Kidney tubule cell (primary cell): ENCODE measurements at regions not wholly inside any gene's neighbourhood (a gene's known extent, or its start where the extent isn't known, plus 50 kb on each side); places are given as distances from the start of the nearest gene placed in this dataset.

Source experiments
- DNase-seq: peaks from one replicate; pipeline ENCODE4 v3.0.0-alpha.2; 2018; ENCODE audit warnings: low spot score

DNA sequence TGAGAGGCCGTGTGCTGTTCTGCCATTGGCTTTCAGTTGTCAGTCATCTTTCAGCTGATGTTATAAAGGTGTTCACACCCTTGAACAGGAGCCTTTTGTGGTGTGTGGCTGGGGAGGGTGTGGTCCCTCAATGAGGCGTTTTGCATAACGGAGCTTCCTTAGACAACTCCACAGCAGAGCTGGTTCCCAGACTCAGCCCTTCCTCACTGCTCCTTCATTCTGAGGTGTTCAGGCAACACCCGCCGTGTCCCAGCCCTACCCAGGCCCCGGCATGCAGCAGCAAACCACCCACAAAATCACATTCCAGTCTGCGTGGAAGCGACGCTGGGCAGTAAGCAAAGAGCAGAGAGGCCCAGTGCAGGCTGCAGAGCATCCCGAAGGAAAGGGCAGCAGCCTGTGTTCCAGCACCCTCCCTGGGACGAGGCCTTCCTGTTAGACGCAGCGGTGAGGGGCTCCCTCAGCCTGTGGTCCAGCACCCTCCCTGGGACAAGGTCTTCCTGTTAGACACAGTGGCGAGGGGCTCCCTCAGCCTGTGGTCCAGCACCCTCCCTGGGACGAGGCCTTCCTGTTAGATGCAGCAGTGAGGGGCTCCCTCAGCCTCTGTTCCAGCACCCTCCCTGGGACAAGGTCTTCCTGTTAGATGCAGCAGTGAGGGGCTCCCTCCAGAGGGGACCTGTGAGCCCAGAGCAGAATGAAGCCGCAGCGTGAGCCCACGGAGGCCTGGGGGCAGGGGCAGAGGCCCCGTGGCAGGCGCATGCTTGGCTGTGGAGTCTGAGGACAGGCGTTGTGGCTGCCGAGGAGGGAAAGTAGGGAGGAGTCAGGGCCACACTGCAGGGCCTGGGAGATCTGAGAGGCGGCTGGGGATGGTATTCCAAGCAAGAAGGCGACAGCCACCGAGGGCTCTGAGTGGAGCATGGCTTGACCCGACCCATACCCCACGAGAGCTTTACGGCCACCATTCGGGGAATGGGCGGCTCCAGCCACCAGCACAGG lies 201.8 kb upstream of the HDAC4 start:
- no peak for DNase-seq

DNA sequence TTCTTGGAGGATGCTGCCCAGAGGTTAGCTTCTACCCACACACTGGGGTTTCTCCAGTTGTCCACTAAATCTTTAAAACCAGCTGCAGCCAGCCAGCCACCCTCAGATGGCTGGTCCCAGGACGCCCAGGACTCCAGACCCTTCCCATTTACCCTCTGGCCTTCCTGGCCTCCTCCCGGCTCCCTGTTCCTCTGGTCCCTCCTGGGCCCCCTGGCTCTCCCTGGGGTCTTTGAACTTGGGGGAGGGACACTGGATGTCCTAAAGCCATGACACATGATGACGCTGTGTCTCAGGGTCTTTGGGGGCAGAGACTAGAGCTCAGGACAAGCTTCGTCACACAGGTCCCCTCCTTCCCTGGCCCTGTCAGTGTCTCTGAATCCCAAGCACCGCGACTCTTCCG lies 201.1 kb upstream of the HDAC4 start:
- DNase-seq: no peak

DNA sequence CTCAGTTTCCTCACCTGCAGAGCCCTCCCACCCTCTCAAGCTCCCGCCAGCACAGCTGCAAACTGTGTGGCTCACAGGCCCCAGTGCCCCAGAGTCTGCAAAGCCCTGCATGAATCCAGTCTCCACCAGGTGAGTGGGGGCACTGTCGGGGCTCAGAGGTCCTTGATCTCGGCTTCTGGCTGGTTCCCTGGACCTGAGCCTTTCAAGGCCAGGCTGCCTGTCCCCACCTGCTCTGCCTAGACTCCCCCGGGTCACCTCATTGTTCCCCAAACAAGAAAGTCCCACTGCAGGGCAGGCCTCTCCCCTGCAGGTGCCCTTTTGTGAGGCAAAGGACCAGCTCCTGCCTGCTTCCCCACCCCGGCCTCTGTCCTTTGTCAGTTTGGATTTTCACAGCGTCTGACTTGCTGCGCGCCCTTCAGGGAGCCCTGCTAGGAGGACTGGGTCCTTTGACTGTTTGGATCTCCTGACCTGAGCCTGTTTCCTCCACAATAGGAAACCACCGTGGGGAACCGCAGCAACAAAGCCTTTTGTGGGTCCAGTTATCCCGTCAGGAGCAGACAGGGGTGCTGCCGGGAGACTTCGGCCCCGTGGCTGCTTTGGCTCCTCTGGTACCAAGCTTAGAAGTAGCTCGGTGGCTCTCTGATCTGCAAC lies 200.5 kb upstream of the HDAC4 start:
- DNase-seq: no peak

DNA sequence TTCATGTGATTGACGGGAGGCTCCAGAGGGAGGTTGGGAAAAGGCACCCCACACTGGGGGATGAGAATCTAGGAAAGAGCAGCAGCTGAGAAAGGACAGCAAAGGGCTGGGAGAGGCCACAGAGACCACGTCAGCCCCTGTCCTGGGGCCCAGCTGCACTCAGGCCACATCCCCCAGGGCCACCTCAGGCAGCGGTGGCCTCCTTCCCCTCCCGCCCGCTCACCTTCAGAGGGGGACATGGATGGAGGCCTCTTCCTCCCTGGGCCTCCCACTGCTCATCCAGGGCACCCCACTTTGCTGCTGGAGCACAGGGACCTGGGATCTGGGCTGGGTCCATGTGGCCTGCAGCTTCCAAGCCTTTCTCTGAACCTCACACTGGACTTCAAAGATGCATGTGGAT lies 199.8 kb upstream of the HDAC4 start:
- DNase-seq: no peak

DNA sequence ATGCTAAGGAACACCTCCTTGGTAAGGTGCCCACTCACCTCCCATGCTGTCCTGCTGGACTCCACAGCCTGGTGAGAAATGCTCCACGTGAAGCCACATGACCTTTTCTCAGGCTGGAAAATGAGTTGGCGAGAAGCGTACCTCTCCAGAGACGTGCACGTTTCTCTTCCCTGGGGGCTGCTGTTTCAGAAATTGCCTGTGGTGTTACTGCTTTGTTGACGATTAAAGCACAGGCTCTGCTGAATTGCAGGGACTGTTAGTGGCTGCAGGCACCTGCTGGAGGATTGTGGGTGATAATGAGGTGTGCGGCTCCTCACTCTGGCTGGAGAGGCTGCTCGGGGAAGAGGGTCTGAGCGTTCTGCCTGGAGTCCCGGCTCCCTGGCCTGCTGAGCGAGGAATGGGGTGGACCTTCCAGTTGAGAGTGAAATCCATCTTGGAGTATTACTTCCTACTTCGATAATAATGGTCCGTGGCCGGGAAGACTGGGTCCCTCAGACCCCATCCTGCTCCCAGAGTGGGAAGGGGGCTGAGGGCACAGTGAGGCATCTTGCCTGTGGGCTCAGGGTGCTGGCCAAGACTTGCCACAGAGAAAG lies 199.3 kb upstream of the HDAC4 start:
- no peak for DNase-seq

DNA sequence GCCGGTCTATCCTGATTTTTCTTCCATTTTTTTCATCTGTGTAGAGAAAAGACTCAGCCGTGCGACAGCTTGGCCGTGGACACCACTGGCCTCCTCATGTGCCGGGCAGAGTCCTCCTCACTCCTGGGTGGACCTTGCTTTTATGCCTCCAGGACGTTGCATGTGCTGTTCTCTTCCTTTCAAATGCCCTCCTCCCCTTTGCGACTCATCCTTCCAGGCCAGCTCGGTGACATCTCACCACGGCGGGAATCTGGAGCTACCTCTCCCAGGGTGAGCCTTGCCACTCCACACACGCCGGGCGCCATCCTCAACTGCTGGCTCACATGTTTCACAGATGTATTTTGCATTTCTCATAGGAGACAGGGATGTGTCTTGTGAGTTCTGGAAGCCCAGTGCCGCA lies 198.5 kb upstream of the HDAC4 start:
- no peak for DNase-seq

DNA sequence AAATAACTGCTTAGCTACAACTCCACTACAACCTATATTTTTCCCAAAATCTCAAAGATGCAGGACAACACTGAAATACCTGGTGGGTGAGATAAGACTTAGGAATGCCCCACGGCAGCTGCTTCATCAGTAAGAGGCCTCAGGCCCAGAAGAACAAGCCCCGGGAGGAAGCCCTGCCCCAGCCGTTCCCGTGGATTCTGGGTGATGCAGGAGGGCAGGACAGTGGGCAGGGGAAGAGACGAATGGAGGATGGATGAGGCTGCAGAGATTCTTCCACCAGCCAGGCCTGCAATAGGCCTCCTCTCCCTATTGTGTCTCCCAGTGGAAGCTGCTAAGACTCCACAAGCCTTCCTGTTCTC lies 197.9 kb upstream of the HDAC4 start:
- DNase-seq: no peak

DNA sequence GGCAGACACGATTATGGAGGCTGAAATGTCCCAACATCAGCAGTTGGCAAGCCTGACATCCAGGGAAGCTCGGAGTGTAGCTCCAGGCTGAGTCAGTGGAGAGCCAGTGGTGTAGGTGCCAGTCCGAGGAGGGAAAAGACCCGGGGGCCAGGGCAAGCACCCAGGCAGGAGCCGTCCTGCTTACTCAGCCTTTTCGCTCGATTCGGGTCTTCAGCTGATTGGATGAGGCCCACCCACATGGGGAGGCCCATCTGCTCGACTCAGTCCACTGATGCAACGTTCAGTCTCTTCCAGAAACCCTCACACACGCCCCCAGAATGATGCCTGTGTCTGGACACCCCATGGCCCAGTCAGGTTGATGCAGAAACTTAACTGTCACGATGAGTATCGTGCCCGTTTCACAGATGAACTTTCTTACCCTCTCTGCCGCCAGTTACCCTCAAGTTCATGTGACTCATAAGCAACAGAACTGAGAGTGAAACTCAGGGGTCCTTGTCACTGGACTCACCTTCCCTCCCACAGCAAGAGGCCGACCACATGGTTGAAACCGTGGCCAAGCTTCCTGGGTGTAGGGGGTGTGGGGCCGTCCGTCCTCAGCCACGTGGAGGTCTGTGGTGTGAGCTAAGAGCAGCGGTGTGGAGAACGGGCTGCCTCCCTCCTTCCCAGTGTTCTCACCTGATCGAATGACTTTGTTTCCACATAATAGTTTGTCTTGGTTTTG lies 197.4 kb upstream of the HDAC4 start:
- no peak for DNase-seq

DNA sequence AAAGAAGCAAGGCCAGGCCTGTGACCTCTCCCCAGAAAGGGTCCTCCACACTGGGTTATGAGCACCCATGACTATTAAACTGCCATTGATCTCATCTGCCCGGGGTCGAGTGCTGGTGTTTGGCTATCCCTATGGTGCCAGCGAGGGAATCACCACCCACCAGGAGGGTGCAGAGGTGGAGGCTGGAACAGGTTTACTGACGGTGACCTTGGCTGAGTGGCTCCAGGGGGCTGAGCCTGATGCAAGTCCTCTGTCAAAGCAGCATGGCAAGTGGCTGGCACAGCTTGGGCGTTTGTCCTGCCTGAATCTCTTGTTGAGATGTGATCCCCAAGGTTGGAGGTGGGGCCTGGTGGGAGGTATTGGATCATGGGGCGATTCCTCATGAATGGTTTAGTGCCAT lies 196.4 kb upstream of the HDAC4 start:
- DNase-seq: no peak

DNA sequence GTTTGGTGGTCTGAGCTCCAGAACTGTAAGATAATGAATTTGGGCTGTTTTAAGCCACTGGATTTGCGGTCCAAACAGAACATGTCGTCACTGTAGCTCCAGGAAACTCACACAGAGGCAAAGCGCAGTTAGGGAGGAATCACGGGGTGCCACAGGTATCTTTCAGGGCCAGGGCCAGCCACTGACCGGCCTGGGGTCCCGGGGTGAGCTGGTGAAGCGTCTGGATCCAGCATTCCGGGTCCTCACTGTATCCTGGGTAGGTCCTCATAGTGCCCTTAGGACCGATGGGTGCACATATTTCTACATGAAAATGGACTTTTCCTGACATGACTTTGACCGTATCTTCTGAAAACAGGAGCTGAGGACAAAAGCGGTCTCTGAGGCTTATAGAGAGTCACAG lies 196.0 kb upstream of the HDAC4 start:
- no peak for DNase-seq

DNA sequence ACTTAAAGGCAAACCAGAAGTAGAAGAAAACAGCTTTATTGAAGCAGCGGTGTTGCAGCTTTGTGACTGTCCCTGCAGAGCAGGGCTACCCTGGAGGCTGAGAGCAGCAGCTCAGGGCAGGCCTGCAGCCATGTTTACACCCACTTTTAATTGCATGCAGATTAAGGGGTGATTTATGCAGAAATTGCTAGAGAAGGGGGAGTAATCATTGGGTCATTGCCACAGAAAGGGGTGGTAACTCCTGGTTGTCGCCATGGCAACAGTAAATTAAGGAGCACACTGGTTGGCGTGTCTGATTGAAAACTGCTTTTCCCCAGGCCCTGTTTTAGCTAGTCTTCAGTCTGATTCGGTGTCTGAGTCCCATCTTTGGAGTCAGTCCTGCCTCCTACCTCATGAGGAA lies 195.4 kb upstream of the HDAC4 start:
- DNase-seq: no peak

DNA sequence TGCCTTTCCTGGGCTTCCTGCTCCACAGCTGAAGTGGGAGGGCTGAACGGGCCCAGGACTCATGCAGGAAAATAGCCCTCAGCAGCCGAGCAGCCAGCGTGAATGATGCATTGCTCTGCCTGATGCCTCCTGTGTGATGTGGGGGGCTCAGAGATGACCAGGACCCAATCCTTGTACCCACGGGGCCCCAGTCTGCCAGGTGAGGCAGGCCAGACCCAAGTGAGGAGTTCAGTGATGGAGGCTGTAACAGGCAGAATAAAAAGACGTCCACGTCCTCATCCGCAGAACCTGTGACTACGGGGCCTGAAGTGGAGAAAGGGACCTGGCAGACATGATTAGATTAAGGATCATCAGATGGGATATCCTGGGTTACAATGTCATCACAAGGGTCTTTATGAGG lies 194.9 kb upstream of the HDAC4 start:
- DNase-seq: no peak

DNA sequence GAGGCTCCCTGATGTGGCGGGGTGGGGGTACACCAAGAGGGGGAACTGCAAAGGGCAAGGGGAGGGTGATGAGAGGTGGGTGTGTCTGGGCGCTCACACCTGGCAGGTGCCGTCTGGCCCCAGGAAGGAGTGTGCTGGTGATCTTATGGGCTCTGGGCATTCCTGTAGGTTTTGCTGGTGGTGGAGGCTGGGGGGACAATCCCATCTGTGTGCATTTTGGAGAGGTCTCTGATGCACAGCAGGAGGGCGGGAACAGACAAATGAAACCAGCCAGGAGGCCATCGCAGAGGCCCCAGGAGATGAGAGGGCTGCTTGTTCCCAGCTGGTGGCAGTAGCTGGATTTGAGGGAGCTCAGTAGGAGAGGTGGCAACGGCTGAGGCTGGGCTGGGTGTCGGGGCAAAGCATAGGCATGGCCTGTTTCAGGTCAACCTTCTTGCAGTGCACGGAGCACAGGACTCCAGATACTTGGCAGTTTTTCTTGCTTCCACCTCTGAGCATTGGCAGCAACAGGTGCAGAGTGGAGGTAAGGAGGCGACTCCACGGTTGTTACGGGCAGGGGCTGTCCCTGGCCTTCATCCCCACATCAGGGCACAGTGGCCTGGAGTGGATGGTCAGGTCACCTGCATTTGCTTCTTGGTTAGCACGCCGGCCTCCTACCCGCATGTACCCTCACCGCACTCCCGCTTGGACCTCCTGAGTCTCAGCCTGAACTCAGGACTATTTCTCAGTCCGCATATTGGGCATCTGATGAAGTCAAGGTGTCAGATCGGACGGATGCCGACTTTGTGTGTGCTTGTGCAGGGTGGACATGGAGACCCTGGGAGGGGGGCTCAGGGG lies 194.2 kb upstream of the HDAC4 start:
- no peak for DNase-seq

DNA sequence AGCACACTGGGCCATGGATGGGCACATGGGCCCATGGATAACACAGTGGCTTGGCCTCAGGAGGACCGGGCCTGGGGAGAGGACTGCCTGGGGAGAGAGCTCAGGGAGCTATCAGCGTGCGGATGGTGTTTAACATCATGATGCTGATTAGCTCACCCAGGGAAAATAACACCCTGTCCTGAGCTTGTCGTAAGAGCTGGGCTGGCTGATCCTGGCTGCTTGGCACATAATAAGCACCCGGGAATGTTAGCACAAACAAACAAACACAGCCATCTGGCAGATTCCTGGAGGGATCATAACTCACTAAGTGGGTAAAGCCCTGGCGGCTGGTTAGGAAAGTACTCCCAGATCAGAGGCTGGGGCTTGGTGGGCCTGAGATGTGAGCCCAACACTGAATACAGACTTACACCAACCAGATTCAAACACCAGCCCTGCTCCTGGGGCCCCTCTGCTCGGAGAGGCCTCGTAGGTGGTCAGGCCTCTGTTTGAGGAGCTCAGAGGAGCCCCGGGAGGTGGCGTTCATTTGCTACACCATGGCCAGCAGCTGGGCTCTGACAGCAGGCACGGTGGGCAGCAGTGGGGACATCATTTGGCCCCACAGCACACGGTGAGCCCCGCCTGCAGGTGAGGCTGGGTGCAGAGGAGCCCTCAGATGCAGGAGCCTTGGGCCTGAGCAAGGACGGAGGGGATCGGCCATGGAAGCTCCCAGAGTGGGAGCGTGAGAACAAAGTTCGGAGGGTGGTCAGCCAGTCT lies 193.4 kb upstream of the HDAC4 start:
- no peak for DNase-seq

DNA sequence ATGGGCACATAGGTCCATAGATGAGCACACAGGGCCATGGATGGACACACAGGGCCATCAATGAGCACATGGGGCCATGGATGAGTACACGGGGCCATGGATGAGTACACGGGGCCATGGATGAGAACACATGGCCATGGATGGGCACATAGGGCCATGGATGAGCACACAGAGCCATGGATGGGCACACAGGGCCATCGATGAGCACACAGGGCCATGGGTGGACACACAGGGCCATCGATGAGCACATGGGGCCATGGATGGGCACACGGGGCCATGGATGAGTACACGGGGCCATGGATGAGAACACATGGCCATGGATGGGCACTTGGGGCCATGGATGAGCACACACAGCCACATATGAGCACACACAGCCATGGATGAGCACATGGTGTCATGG lies 192.6 kb upstream of the HDAC4 start:
- no peak for DNase-seq

DNA sequence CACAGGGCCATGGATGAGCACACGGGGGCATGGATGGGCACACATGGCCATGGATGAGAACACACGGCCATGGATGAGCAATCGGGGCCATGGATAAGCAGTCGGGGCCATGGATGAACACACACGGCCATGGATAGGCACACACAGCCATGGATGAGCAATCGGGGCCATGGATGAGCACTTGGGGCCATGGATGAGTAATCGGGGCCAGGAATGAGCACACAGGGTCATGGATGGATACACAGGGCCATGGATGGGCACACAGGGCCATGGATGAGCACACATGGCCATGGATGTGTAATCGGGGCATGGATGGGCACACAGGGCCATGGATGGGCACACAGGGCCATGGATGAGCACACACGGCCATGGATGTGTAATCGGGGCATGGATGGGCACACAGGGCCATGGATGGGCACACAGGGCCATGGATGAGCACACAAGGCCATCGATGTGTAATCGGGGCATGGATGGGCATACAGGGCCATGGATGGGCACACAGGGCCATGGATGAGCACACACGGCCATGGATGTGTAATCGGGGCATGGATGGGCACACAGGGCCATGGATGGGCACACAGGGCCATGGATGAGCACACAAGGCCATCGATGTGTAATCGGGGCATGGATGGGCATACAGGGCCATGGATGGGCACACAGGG lies 191.9 kb upstream of the HDAC4 start:
- DNase-seq: peak; percentile 45

DNA sequence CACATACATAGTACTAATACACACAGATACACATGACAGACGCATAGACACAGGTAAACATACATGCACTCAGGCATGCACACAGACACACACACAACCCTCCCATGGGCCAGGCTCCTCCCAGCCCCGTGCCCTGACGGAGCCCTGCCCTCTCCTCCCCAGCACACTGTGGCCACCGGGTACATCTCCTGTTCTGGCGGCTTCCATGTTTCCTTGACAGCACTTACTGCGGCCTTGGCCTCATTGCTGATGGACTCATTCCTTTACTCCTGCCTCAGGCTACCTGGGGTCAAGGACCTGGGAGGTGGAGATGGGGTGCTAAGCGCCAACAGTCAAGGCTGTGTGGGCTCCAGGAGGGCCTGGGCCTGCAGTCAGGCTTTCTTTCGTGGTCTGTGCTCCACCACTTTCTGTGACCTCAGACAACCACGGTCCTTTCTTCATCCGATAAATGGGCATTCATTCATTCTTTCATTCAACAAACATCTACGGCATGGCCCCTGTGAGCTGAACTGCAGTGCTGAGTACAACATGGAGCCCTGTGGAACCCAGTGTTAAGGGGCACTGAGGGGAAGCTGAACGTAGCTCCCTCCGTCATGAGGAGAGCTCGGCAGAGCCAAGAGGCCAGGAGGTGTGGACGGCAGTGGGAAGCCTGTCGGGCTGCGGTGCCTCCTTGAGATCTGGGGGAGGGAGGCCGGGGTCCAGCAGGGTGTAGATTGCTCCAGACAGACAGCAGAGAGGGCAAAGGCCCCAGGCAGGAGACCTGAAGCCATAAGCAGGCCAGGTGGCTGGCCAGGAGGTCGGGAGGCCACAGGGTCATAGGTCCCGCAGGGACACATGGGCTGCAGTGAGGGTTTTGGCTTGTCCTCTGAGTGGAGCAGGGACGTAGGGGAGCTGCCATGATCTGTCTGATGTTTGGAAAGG lies 190.4 kb upstream of the HDAC4 start:
- no peak for DNase-seq

DNA sequence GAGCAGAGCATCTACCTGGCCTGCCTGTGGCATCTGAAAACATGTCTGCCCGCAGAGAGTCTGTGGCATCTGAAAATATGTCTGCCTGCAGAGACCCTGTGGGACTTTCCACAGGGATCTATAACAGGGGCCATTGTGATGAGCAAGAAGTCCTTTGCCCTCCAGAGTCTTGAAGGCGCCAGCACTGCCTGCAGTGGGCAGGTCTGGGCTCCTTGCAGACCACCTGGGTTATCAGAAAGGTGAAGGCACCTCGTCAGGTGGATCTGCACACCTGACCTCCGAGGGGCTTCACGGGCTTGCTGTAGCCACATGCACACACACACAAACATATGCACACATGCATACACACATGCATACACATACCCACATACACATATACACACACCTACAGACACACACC lies 189.5 kb upstream of the HDAC4 start:
- no peak for DNase-seq

DNA sequence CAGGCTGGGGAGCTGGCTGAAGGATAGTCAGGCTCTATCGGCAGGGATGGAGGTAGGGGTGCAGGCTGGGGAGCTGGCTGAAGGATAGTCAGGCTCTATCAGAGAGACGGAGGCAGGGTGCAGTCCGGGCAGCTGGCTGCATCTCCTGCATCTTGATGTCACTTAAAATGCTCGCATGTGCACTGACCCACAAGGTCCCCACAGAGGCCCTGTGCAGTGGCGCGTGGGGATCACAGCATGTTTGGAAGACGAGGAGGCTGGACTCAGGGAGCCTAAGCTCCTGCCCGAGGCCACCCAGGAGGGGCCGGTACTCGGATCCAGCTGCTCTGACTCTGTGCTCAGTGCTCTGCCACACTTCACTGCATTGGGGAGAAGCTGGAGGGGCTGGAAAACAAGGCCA lies 189.0 kb upstream of the HDAC4 start:
- DNase-seq: no peak
